Memory B cell (primary cell): ENCODE measurements at regions not wholly inside any gene's neighbourhood (a gene's known extent, or its start where the extent isn't known, plus 50 kb on each side); places are given as distances from the start of the nearest gene placed in this dataset.
"Not testable (repeated sequence)": the region's sequence is repeated elsewhere in the genome, so short reads cannot be mapped to it uniquely, and the experiment has no call there.

Experiments
- ATAC-seq: fragments of 150-1000 bp; cut with Tn5 transposase; 2 replicates; pipeline ENCODE4 v1.10.0; 2021; ENCODE audit warnings: low read depth, mild to moderate bottlenecking, moderate library complexity
- DNase-seq, 2 donors: peaks; one replicate each; pipeline ENCODE4 v3.0.0; 2022; ENCODE audit warnings: low spot score in 2 of 2
- H3K27ac Mint-ChIP-seq: one replicate; pipeline ENCODE4 v1.8.0; 2022; ENCODE audit warnings: mild to moderate bottlenecking, moderate library complexity, mixed read lengths
- H3K27me3 Mint-ChIP-seq: one replicate; pipeline ENCODE4 v1.8.0; 2022; ENCODE audit warnings: mixed read lengths
- H3K36me3 Mint-ChIP-seq: one replicate; pipeline ENCODE4 v1.8.0; 2022; ENCODE audit warnings: mild to moderate bottlenecking, mixed read lengths
- H3K4me1 Mint-ChIP-seq: one replicate; pipeline ENCODE4 v1.8.0; 2022; ENCODE audit warnings: mixed read lengths
- H3K4me3 Mint-ChIP-seq: one replicate; pipeline ENCODE4 v1.8.0; 2022; ENCODE audit warnings: mild to moderate bottlenecking, moderate library complexity, mixed read lengths
- H3K9me3 Mint-ChIP-seq: one replicate; pipeline ENCODE4 v1.8.0; 2022; ENCODE audit warnings: mixed read lengths

DNA sequence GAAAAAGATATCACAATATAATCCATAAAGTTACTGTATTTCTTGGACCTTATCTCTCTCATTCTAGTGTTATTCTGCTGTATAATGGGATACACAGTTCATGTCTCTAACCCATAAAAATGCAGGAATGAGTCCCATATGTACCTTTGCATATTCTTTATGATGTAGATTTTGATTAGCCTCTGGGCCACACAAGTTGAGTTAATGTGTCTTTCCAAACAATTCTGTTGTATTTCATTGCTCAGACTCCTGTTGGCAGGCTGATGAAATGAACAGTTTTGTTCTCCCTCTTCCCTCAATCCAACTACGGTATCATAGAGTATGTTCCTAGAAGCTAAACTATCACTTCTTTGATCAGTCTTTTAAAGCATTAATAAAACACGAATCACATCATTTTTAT, 113.2 kb upstream of the SATB2 start:
- Mint-ChIP-seq H3K36me3 (no peaks in the 10 kb centered on the region), H3K27me3 (no peaks in the 10 kb centered on the region), H3K9me3 (no peaks in the 10 kb centered on the region), H3K27ac (no peak overlapping the region), H3K4me3 (no peak overlapping the region), H3K4me1 (no peaks in the 10 kb centered on the region)
- no peak for ATAC-seq
- no peak for DNase-seq

- no peaks in the 10 kb centered on the region for H3K27me3 Mint-ChIP-seq
- H3K36me3 Mint-ChIP-seq: no peaks in the 10 kb centered on the region
- ATAC-seq: no peak
- H3K9me3 Mint-ChIP-seq: no peaks in the 10 kb centered on the region
- no peak for DNase-seq
- H3K4me1 Mint-ChIP-seq: no peaks in the 10 kb centered on the region
- H3K4me3 Mint-ChIP-seq: no peak overlapping the region
- H3K27ac Mint-ChIP-seq: no peak overlapping the region
Measured at GRCh38 chr2:199569336-199569735, 111.6 kb upstream of the SATB2 start.

DNA sequence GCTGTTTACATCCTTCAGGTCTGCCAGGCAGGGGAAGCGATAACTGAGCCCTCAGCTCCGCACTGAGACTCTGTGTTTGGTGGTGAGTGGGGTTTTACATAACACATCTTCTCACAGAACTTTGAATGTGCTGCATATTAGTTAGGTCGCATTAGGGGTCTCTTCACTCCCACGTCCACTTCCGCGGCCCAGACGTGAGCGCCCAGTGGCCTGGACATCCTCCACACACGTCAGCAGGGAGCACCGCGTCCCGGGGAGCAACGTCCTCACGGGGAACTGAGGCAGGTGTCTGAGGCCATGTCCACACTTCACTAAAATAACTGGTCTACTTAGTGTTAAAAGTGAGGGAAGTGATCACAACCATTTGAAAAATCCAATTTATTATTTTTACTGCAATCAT, 100.4 kb upstream of the SATB2 start:
- ATAC-seq: no peak
- no peaks in the 10 kb centered on the region for H3K4me1 Mint-ChIP-seq
- H3K27me3 Mint-ChIP-seq: no peaks in the 10 kb centered on the region
- peaks cover 4% of the 10 kb centered on the region for H3K9me3 Mint-ChIP-seq
- no peak overlapping the region for H3K27ac Mint-ChIP-seq
- H3K36me3 Mint-ChIP-seq: no peaks in the 10 kb centered on the region
- no peak overlapping the region for H3K4me3 Mint-ChIP-seq
- DNase-seq: no peak

- H3K27me3 Mint-ChIP-seq: no peaks in the 10 kb centered on the region
- no peaks in the 10 kb centered on the region for H3K4me1 Mint-ChIP-seq
- no peak for DNase-seq
- no peaks in the 10 kb centered on the region for H3K36me3 Mint-ChIP-seq
- H3K27ac Mint-ChIP-seq: no peak overlapping the region
- H3K4me3 Mint-ChIP-seq: no peak overlapping the region
- peaks cover 4% of the 10 kb centered on the region for H3K9me3 Mint-ChIP-seq
- no peak for ATAC-seq
Measured at GRCh38 chr2:199556527-199557285, 99.0 kb upstream of the SATB2 start.

DNA sequence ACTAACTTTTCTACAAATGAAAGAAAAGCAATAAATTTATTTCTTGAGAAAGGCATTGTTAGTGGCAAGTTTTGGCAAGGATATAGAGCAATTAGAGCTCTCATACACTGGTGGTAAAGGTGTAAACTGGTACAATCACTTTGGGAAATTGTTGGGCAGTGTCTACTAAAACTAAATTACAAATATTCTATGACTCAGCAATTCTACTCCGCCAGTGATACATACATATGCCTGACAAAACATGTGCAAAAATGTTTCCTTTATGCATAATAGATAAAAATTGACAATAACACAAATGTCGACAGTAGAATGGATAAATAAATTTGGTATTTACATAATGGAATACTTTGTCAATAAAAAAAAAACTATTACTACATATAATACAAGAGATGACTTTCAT, 96.3 kb upstream of the SATB2 start:
- Mint-ChIP-seq H3K9me3 (peaks cover 2% of the 10 kb centered on the region), H3K4me1 (no peaks in the 10 kb centered on the region), H3K27me3 (no peaks in the 10 kb centered on the region), H3K27ac (no peak overlapping the region), H3K36me3 (no peaks in the 10 kb centered on the region), H3K4me3 (no peak overlapping the region)
- ATAC-seq (no peak), DNase-seq (no peak)

DNA sequence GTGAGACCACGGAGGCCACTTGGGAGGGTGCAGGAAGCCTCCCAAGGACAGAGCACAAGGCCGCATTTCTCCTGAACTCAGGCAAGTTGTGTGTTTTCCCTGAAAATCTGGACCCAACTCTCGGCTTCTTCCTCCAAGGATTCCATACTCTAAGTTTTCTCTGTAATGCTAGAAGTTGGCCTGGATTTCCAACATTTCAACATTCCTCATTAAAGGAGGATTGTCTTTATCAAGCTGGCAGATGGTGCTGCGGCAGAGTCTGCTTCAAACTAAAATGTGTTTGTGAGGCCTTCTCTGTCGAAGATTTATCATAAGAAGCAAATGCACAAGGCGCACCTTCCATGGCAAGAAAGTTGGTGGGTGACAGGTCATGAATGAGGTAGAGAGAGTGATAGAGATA, 94.4 kb upstream of the SATB2 start:
- H3K4me1 Mint-ChIP-seq: no peaks in the 10 kb centered on the region
- ATAC-seq: no peak
- H3K9me3 Mint-ChIP-seq: peaks cover 2% of the 10 kb centered on the region
- H3K36me3 Mint-ChIP-seq: no peaks in the 10 kb centered on the region
- H3K27ac Mint-ChIP-seq: no peak overlapping the region
- no peak overlapping the region for H3K4me3 Mint-ChIP-seq
- DNase-seq: no peak
- no peaks in the 10 kb centered on the region for H3K27me3 Mint-ChIP-seq

- no peak overlapping the region for H3K27ac Mint-ChIP-seq
- H3K27me3 Mint-ChIP-seq: no peaks in the 10 kb centered on the region
Measured at GRCh38 chr2:199543606-199544172, 86.0 kb upstream of the SATB2 start.

DNA sequence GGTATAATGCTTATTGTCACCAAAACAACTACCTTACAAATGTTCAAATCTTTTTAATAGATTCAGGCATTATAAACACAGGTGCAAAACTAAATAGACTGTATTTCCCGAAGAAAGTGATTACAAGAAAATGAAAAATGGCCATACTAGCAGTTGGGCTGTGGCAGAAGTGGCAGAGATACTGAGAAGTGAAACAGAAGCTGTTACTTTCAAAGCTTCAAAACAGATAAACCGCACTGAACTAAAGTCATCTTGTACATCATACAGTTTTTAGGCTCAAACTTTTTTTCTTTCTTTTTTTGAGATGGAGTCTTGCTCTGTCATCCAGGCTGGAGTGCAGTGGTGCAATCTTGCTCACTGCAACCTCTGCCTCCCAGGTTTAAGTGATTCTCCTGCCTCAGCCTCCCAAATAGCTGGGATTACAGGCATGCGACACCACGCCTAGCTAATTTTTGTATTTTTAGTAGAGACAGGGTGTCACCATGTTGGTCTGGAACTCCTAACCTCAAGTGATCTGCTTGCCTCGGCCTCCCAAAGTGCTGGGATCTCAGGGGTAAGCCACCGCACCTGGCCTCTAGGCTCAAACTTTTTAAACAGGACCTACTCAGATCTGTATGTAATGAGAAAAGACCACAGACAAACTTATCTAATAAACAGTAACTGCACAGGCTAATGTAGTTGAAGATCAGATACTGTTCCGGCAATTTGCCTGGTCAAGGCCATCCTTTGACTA, 77.9 kb upstream of the SATB2 start:
- H3K27me3 Mint-ChIP-seq: no peaks in the 10 kb centered on the region
- peaks cover 9% of the 10 kb centered on the region for H3K9me3 Mint-ChIP-seq
- H3K4me1 Mint-ChIP-seq: no peaks in the 10 kb centered on the region
- no peak for ATAC-seq
- no peak overlapping the region for H3K4me3 Mint-ChIP-seq
- DNase-seq: no peak
- no peak overlapping the region for H3K27ac Mint-ChIP-seq
- no peaks in the 10 kb centered on the region for H3K36me3 Mint-ChIP-seq

More at GRCh38 chr2:199543606-199544172, 86.0 kb upstream of the SATB2 start:
- H3K4me1 Mint-ChIP-seq: no peaks in the 10 kb centered on the region
- DNase-seq (no peak), ATAC-seq (no peak)
- H3K4me3 Mint-ChIP-seq: no peak overlapping the region
- no peaks in the 10 kb centered on the region for H3K36me3 Mint-ChIP-seq
- H3K9me3 Mint-ChIP-seq: no peaks in the 10 kb centered on the region

- not testable (repeated sequence) for H3K4me3 Mint-ChIP-seq, H3K27me3 Mint-ChIP-seq, H3K36me3 Mint-ChIP-seq, H3K9me3 Mint-ChIP-seq, H3K4me1 Mint-ChIP-seq, DNase-seq, ATAC-seq, H3K27ac Mint-ChIP-seq
Measured at GRCh38 chr2:199533873-199534272, 76.1 kb upstream of the SATB2 start.

GRCh38 chr2:199527071-199527470, 69.3 kb upstream of the SATB2 start:
- Mint-ChIP-seq H3K27me3 (no peaks in the 10 kb centered on the region), H3K9me3 (peaks cover 10% of the 10 kb centered on the region), H3K4me3 (no peak overlapping the region), H3K4me1 (no peaks in the 10 kb centered on the region), H3K36me3 (no peaks in the 10 kb centered on the region), H3K27ac (no peak overlapping the region)
- ATAC-seq (no peak), DNase-seq (no peak)

- H3K27ac Mint-ChIP-seq: no peak overlapping the region
- peaks cover 3% of the 10 kb centered on the region for H3K9me3 Mint-ChIP-seq
- ATAC-seq (no peak), DNase-seq (no peak)
- no peaks in the 10 kb centered on the region for H3K36me3 Mint-ChIP-seq
- no peaks in the 10 kb centered on the region for H3K27me3 Mint-ChIP-seq
- H3K4me3 Mint-ChIP-seq: no peak overlapping the region
- H3K4me1 Mint-ChIP-seq: no peaks in the 10 kb centered on the region
Measured at GRCh38 chr2:199524689-199525574, 67.2 kb upstream of the SATB2 start.

DNA sequence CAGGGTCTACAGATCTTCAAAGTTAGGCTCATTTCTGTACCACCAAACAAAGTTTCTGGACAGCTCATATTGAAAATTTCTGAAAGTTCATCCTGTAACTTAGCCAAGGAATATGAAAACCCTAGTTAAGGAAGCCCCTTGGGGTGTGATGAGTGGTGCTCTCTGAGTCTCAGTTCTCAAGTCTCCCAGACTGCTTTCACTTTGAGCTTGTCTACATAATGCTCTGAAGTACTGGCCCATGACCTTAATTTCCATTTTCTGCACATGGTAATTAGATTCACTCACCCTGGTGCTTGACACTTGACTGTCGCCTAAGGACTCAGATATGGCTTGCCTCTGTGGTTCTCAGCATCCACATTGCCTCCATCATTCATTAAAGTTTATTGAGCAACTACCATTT, 51.7 kb upstream of the SATB2 start:
- ATAC-seq (no peak), DNase-seq (no peak)
- Mint-ChIP-seq H3K36me3 (no peaks in the 10 kb centered on the region), H3K27me3 (no peaks in the 10 kb centered on the region), H3K27ac (no peak overlapping the region), H3K4me3 (no peak overlapping the region), H3K9me3 (no peaks in the 10 kb centered on the region), H3K4me1 (no peaks in the 10 kb centered on the region)
